ENCODE measurements at regions not wholly inside any gene's neighbourhood (a gene's known extent, or its start where the extent isn't known, plus 50 kb on each side); places are given as distances from the start of the nearest gene placed in this dataset.

- CTCF ChIA-PET: interaction anchor here (1.2 to 1.3 kb wide), 2 partner anchors 45 to 500 kb away, joined by 3 to 4 read pairs; no protein-coding TSS in a partner anchor
- DNase-seq (ENCODE audit: extremely low spot score): no peak
- no peak for TF ChIP-seq CTCF (IDR thresholded peaks at IDR 0.05; ENCODE audit: control extremely low read depth, extremely low read depth, low read depth, missing control alignments)
- POLR2A ChIA-PET: no interaction called here
These were observed 334.4 kb upstream of the ATP2B1 start for GRCh38 chr12:90042920-90043641.

GRCh38 chr12:90038289-90038688, 329.7 kb upstream of the ATP2B1 start:
- TF ChIP-seq CTCF (IDR thresholded peaks at IDR 0.05; ENCODE audit: control extremely low read depth, extremely low read depth, low read depth, missing control alignments): no peak
- CTCF ChIA-PET: interaction anchor here (1.1 kb wide), 1 partner anchor 9 kb away, joined by 3 read pairs; no protein-coding TSS in a partner anchor
- no peak for DNase-seq (ENCODE audit: extremely low spot score)
- POLR2A ChIA-PET: no interaction called here

GRCh38 chr12:90037740-90038139, 329.1 kb upstream of the ATP2B1 start:
- ChIA-PET CTCF (interaction anchor here (0.7 to 1.1 kb wide), 2 partner anchors 9 kb away, joined by 3 read pairs; no protein-coding TSS in a partner anchor), POLR2A (no interaction called here)
- no peak for TF ChIP-seq CTCF (IDR thresholded peaks at IDR 0.05; ENCODE audit: control extremely low read depth, extremely low read depth, low read depth, missing control alignments)
- DNase-seq (ENCODE audit: extremely low spot score): no peak

- no peak for DNase-seq (ENCODE audit: extremely low spot score)
- ChIA-PET POLR2A (no interaction called here), CTCF (no interaction called here)
- TF ChIP-seq CTCF (IDR thresholded peaks at IDR 0.05; ENCODE audit: control extremely low read depth, extremely low read depth, low read depth, missing control alignments): no peak
These were observed 328.0 kb upstream of the ATP2B1 start for GRCh38 chr12:90036637-90037036.

GRCh38 chr12:90030726-90031125, 322.1 kb upstream of the ATP2B1 start:
- TF ChIP-seq CTCF (IDR thresholded peaks at IDR 0.05; ENCODE audit: control extremely low read depth, extremely low read depth, low read depth, missing control alignments): no peak
- POLR2A ChIA-PET: no interaction called here
- no peak for DNase-seq (ENCODE audit: extremely low spot score)
- CTCF ChIA-PET: interaction anchor here (0.8 to 1.6 kb wide), 4 partner anchors 17 to 457 kb away, joined by 3 to 4 read pairs (median 4); no protein-coding TSS in a partner anchor

GRCh38 chr12:90029317-90029716, 320.7 kb upstream of the ATP2B1 start:
- CTCF ChIA-PET: interaction anchor here (2.0 to 2.1 kb wide), 2 partner anchors 14 to 486 kb away, joined by 6 read pairs; no protein-coding TSS in a partner anchor
- DNase-seq (ENCODE audit: extremely low spot score): no peak
- TF ChIP-seq CTCF (IDR thresholded peaks at IDR 0.05; ENCODE audit: control extremely low read depth, extremely low read depth, low read depth, missing control alignments): no peak
- POLR2A ChIA-PET: no interaction called here

Data from GM10248 (cell line).